Gastrocnemius medialis (tissue), 4 donors: ENCODE measurements at regions not wholly inside any gene's neighbourhood (a gene's known extent, or its start where the extent isn't known, plus 50 kb on each side); places are given as distances from the start of the nearest gene placed in this dataset.

Experiments
- CTCF ChIP-seq, 5 experiments: fragments of 450-650 bp in 3 of 5; fragments of 200-600 bp in 2 of 5; sonication (generic) in 2 of 5; IDR thresholded peaks in 4 of 5; conservative IDR thresholded peaks in 1 of 5; 1 replicate in 4 of 5; 2 replicates in 1 of 5; pipeline ENCODE4 v1.5.1; 2016 to 2019; ENCODE audit warnings: antibody characterized with exemption in 5 of 5, mild to moderate bottlenecking in 3 of 5, moderate library complexity in 3 of 5
- POLR2A ChIP-seq, 2 donors: fragments of 450-650 bp; IDR thresholded peaks; one replicate each; pipeline ENCODE4 v1.6.1; 2017; ENCODE audit warnings: antibody characterized with exemption in 2 of 2, mild to moderate bottlenecking in 2 of 2, moderate library complexity in 2 of 2

GRCh38 chr2:34822616-34823015, 1223.5 kb upstream of the FAM98A start:
- TF ChIP-seq POLR2A (IDR thresholded peaks at IDR 0.05) (no peak), CTCF (IDR thresholded peaks at IDR 0.05 in 4 of 5, conservative IDR thresholded peaks at IDR 0.05 in 1 of 5) (no peak)
